H1 (cell line): ENCODE measurements at regions not wholly inside any gene's neighbourhood (a gene's known extent, or its start where the extent isn't known, plus 50 kb on each side); places are given as distances from the start of the nearest gene placed in this dataset.

Experiments
- CTCF ChIA-PET: fragments of 300-600 bp; sonication (Branson Sonifier 250); formaldehyde crosslinking; loops from one replicate; lab custom pipeline; 2021; ENCODE audit not compliant: partially characterized antibody; lab: Charles Lee
- POLR2A ChIA-PET: fragments of 300-600 bp; sonication (Branson Sonifier 250); formaldehyde crosslinking; loops from one replicate; lab custom pipeline; 2021; ENCODE audit warnings: inconsistent platforms; ENCODE audit not compliant: partially characterized antibody; lab: Charles Lee
- DNase-seq, 2 experiments: peaks; one replicate each; pipeline versions ENCODE4 v3.0.0 to v3.0.0-alpha.2; 2010 to 2022; ENCODE audit warnings: low spot score in 2 of 2, low read depth in 1 of 2, mixed read lengths in 1 of 2
- FAIRE-seq: peaks from 2 replicates; lab custom pipeline; 2011; peaks lifted over from hg19 to GRCh38; lab: Jason Lieb, UNC
- H2AFZ ChIP-seq: 2 replicates; pipeline ENCODE4 v1.8.1; 2012; ENCODE audit warnings: low read length, inconsistent platforms
- H2AK5ac ChIP-seq: 2 replicates; pipeline ENCODE4 v1.6.1; 2013; ENCODE audit warnings: low read depth, low read length
- H2BK120ac ChIP-seq: replicated peaks from 2 replicates; pipeline ENCODE3; 2013; ENCODE audit warnings: low read depth, low read length, inconsistent platforms
- H2BK12ac ChIP-seq: 2 replicates; pipeline ENCODE4 v1.6.1; 2013; ENCODE audit warnings: low read depth, low read length
- H2BK15ac ChIP-seq: 2 replicates; pipeline ENCODE4 v1.6.1; 2013; ENCODE audit warnings: low read length
- H2BK20ac ChIP-seq: 2 replicates; pipeline ENCODE4 v1.6.1; 2013; ENCODE audit warnings: low read length
- H2BK5ac ChIP-seq: 2 replicates; pipeline ENCODE4 v1.6.1; 2013; ENCODE audit warnings: low read depth, low read length
- H3K14ac ChIP-seq: 2 replicates; pipeline ENCODE4 v1.6.1; 2013; ENCODE audit warnings: inconsistent platforms; ENCODE audit not compliant: insufficient read length
- H3K18ac ChIP-seq: 2 replicates; pipeline ENCODE4 v1.6.1; 2013; ENCODE audit warnings: low read length; ENCODE audit errors: extremely low read depth
- H3K23ac ChIP-seq: 2 replicates; pipeline ENCODE4 v1.6.1; 2013; ENCODE audit warnings: inconsistent platforms; ENCODE audit not compliant: insufficient read length
- H3K23me2 ChIP-seq: 2 replicates; pipeline ENCODE4 v1.6.1; 2013; ENCODE audit warnings: low read depth, low read length
- H3K27ac ChIP-seq: 2 replicates; pipeline ENCODE4 v1.6.1; 2011; ENCODE audit warnings: low read depth, low read length, inconsistent platforms
- H3K27me3 ChIP-seq, 4 experiments: replicated peaks in 1 of 4; 1 replicate in 1 of 4; 2 replicates in 3 of 4; pipeline versions ENCODE4 v1.6.1 to v1.8.1; 2011 to 2013; ENCODE audit warnings: low read length in 3 of 4, mild to moderate bottlenecking in 3 of 4, inconsistent platforms in 2 of 4, mixed read lengths in 2 of 4, moderate library complexity in 1 of 4; ENCODE audit not compliant: control insufficient read depth in 3 of 4, insufficient read depth in 3 of 4; ENCODE audit errors: extremely low read depth in 1 of 4
- H3K36me3 ChIP-seq, 4 experiments: 2 replicates each; pipeline versions ENCODE4 v1.6.1 to v1.8.1; 2011 to 2013; ENCODE audit warnings: mild to moderate bottlenecking in 4 of 4, low read length in 3 of 4, moderate library complexity in 2 of 4, control low read depth in 1 of 4, inconsistent platforms in 1 of 4; ENCODE audit not compliant: insufficient read depth in 4 of 4, control insufficient read depth in 2 of 4
- H3K4ac ChIP-seq: replicated peaks from 2 replicates; pipeline ENCODE3; 2013; ENCODE audit warnings: low read length, low read depth, mixed read lengths, inconsistent platforms; ENCODE audit not compliant: insufficient read length
- H3K4me1 ChIP-seq, 4 experiments: replicated peaks in 1 of 4; 1 replicate in 1 of 4; 2 replicates in 3 of 4; pipeline versions ENCODE4 v1.6.1 to v1.8.1; 2011 to 2013; ENCODE audit warnings: low read length in 3 of 4, inconsistent platforms in 2 of 4, mixed read lengths in 1 of 4; ENCODE audit not compliant: insufficient read depth in 4 of 4, control insufficient read depth in 3 of 4
- H3K4me2 ChIP-seq, 2 experiments: 2 replicates each; pipeline versions ENCODE4 v1.6.1 to v1.8.1; 2011 to 2013; ENCODE audit warnings: low read depth in 2 of 2, low read length in 2 of 2, control low read depth in 1 of 2, inconsistent platforms in 1 of 2, mild to moderate bottlenecking in 1 of 2; ENCODE audit not compliant: insufficient read depth in 1 of 2
- H3K4me3 ChIP-seq, 4 experiments: fragments of 200-600, 300-600 bp in 1 of 4; sonication (generic), shearing (Covaris generic), sonication (Bioruptor Twin) in 1 of 4; 2 replicates each; pipeline versions ENCODE4 v1.5.1 to v1.8.1; 2011 to 2016; ENCODE audit warnings: low read length in 4 of 4, low read depth in 3 of 4, control low read depth in 2 of 4, inconsistent platforms in 2 of 4, mild to moderate bottlenecking in 2 of 4, mixed read lengths in 1 of 4, moderate library complexity in 1 of 4; ENCODE audit not compliant: insufficient read depth in 2 of 4; ENCODE audit errors: extremely low read depth in 1 of 4
- H3K56ac ChIP-seq: replicated peaks from 2 replicates; pipeline ENCODE3; 2013; ENCODE audit warnings: low read depth, mild to moderate bottlenecking, mixed read lengths, low read length, inconsistent platforms; ENCODE audit not compliant: insufficient read length
- H3K79me1 ChIP-seq: 2 replicates; pipeline ENCODE4 v1.6.1; 2013; ENCODE audit warnings: low read depth, low read length, control low read depth
- H3K79me2 ChIP-seq, 2 experiments: 2 replicates each; pipeline versions ENCODE4 v1.6.1 to v1.8.1; 2012 to 2013; ENCODE audit warnings: low read length in 2 of 2, mild to moderate bottlenecking in 2 of 2, inconsistent platforms in 1 of 2; ENCODE audit not compliant: insufficient read depth in 2 of 2, control insufficient read depth in 1 of 2
- H3K9ac ChIP-seq, 4 experiments: replicated peaks in 1 of 4; 1 replicate in 1 of 4; 2 replicates in 3 of 4; pipeline versions ENCODE4 v1.6.1 to v1.8.1; 2011 to 2013; ENCODE audit warnings: low read depth in 3 of 4, low read length in 3 of 4, control low read depth in 2 of 4, mild to moderate bottlenecking in 2 of 4, moderate library complexity in 2 of 4, inconsistent platforms in 1 of 4; ENCODE audit errors: extremely low read depth in 1 of 4
- H3K9me3 ChIP-seq, 2 experiments: 2 replicates each; pipeline versions ENCODE4 v1.6.1 to v1.8.1; 2012 to 2013; ENCODE audit warnings: mild to moderate bottlenecking in 2 of 2, moderate library complexity in 2 of 2, control low read depth in 1 of 2, inconsistent platforms in 1 of 2, low read depth in 1 of 2, low read length in 1 of 2, mixed read lengths in 1 of 2; ENCODE audit not compliant: insufficient read depth in 2 of 2
- H4K20me1 ChIP-seq, 2 experiments: replicated peaks in 1 of 2; 2 replicates each; pipeline versions ENCODE3 to v1.8.1; 2011 to 2013; ENCODE audit warnings: inconsistent platforms in 2 of 2, low read length in 2 of 2, mild to moderate bottlenecking in 1 of 2; ENCODE audit not compliant: insufficient read depth in 2 of 2, control insufficient read depth in 1 of 2
- H4K5ac ChIP-seq: 2 replicates; pipeline ENCODE4 v1.6.1; 2013; ENCODE audit warnings: low read length, low read depth, mixed read lengths, inconsistent platforms; ENCODE audit not compliant: insufficient read length
- H4K8ac ChIP-seq: 2 replicates; pipeline ENCODE4 v1.8.0; 2013; ENCODE audit warnings: mild to moderate bottlenecking, moderate library complexity, low read length, inconsistent platforms; ENCODE audit not compliant: insufficient read depth; ENCODE audit errors: extremely low read depth
- H4K91ac ChIP-seq: replicated peaks from 2 replicates; pipeline ENCODE3; 2013; ENCODE audit warnings: low read length, mixed read lengths, inconsistent platforms; ENCODE audit not compliant: insufficient read length
- CHD2 ChIP-seq: IDR thresholded peaks from 2 replicates; pipeline ENCODE4 v1.6.1; 2012; ENCODE audit warnings: low read length, improper control_type of control experiment
- SP2 ChIP-seq: IDR thresholded peaks from 2 replicates; pipeline ENCODE4 v1.6.1; 2012; ENCODE audit warnings: mild to moderate bottlenecking, low read length, inconsistent platforms
- TAF1 ChIP-seq: IDR thresholded peaks from 2 replicates; pipeline ENCODE4 v1.6.1; 2011; ENCODE audit warnings: mild to moderate bottlenecking, low read depth, low read length
- WGBS, 2 experiments: shearing (Covaris generic) in 1 of 2; methylation state at CpG; one replicate each; pipeline versions ENCODE4 v1.1.6 to v1.1.7; 2013 to 2015; ENCODE audit warnings: low lambda C conversion rate in 2 of 2, mixed read lengths in 2 of 2, inconsistent platforms in 1 of 2, low coverage in 1 of 2, missing lambda C conversion rate in 1 of 2; ENCODE audit not compliant: insufficient replicate concordance in 2 of 2, insufficient coverage in 1 of 2, insufficient read length in 1 of 2; ENCODE audit errors: extremely low coverage in 1 of 2, missing lambda C conversion rate in 1 of 2; 5-methylcytosine and 5-hydroxymethylcytosine counted together

GRCh38 chr11:127506126-127506525 is 505.6 kb upstream of the KIRREL3 start:
- POLR2A ChIA-PET = no interaction called here
- no peak overlapping the region for H3K4me3 ChIP-seq

More at GRCh38 chr11:127506126-127506525, 505.6 kb upstream of the KIRREL3 start:
- H4K91ac ChIP-seq = no peak overlapping the region
- no peak overlapping the region for H3K4me2 ChIP-seq
- H2BK5ac ChIP-seq = no peak overlapping the region
- no peak overlapping the region for H2AK5ac ChIP-seq
- no peak overlapping the region for H3K4ac ChIP-seq
- no peaks in the 10 kb centered on the region for H3K27me3 ChIP-seq
- no peak overlapping the region for H3K27ac ChIP-seq
- no peaks in the 10 kb centered on the region for H3K9me3 ChIP-seq
- TF ChIP-seq SP2 = no peak
- TF ChIP-seq TAF1 = no peak
- TF ChIP-seq CHD2 = no peak
- DNase-seq (no peak), FAIRE-seq (no peak)
- CTCF ChIA-PET = interaction anchor here (1.0 to 2.0 kb wide), 3 partner anchors 11 to 36 kb away, joined by 3 to 6 read pairs (median 6); no protein-coding TSS in a partner anchor
- no peaks in the 10 kb centered on the region for H4K20me1 ChIP-seq
- no peak overlapping the region for H3K18ac ChIP-seq
- no peaks in the 10 kb centered on the region for H3K36me3 ChIP-seq
- H2AFZ ChIP-seq = no peak overlapping the region
- no peaks in the 10 kb centered on the region for H3K4me1 ChIP-seq
- 85% methylated on average over 2 of the region's 2 CpGs; no CpG with 5 or more reads in 1 of the 2 experiments for WGBS, 2 experiments
- no peak overlapping the region for H3K56ac ChIP-seq
- H4K8ac ChIP-seq = no peak overlapping the region
- H2BK20ac ChIP-seq = no peak overlapping the region
- H4K5ac ChIP-seq = no peak overlapping the region
- no peak overlapping the region for H2BK15ac ChIP-seq
- no peak overlapping the region for H3K23ac ChIP-seq
- H3K79me1 ChIP-seq = no peaks in the 10 kb centered on the region
- H3K9ac ChIP-seq = no peak overlapping the region
- H2BK120ac ChIP-seq = no peak overlapping the region
- no peak overlapping the region for H2BK12ac ChIP-seq
- no peaks in the 10 kb centered on the region for H3K23me2 ChIP-seq
- no peaks in the 10 kb centered on the region for H3K79me2 ChIP-seq
- no peak overlapping the region for H3K14ac ChIP-seq
